ENCODE measurements at regions not wholly inside any gene's neighbourhood (a gene's known extent, or its start where the extent isn't known, plus 50 kb on each side); places are given as distances from the start of the nearest gene placed in this dataset.

DNA sequence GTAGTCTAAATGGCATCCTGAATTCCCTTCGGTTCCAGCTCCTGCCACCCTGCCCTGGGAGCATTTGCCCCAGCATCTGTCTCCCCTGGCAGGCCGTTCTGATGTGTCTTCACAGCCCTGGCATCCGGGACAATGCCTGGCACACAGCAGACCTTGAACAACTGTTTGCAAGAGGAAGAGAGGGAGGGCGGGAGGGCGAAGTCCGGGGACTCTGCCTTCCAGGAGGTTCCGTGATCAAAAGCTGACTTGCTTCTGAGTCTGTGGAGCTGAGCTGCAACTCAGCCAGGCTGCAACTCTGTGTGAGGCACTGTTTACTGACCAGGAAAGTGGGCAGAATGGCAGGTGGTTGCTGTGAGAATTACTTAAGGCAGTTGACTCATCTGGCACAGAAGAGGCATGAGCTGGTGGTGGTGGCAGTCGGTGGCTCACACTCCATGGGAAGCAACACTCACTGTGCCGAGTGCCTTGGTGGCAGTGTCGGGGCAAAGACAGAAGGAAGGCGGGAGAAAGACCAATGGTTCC, 61.1 kb upstream of the DLK1 start:
- no peaks in the 10 kb centered on the region for H4K20me1 ChIP-seq (replicated peaks; ENCODE audit: control insufficient read depth, extremely low read depth, insufficient read depth, low read length)
- ChIA-PET CTCF (interaction anchor here (0.6 to 3.8 kb wide), 7 partner anchors 12 to 235 kb away, joined by 3 to 20 read pairs (median 3); no protein-coding TSS in a partner anchor), POLR2A (interaction anchor here (1.3 kb wide), 1 partner anchor 161 kb away, joined by 3 read pairs; the partner anchor contains the start of gene MEG3)
- intact Hi-C loops (cut with micrococcal nuclease) (no loop called here), dilution Hi-C loops (cut with MboI; ENCODE audit: extremely low pct_ligation_motif_present, low sequenced_read_pairs) (loop anchor here (25.0 kb wide), 1 partner anchor 253 kb away; no protein-coding TSS in a partner anchor)
- TF ChIP-seq MYC (IDR thresholded peaks at IDR 0.05; ENCODE audit: low read depth, low read length) (no peak), EZH2 (IDR thresholded peaks at IDR 0.05; ENCODE audit: borderline replicate concordance, low read depth, low read length, severe bottlenecking) (no peak), GATA2 (IDR thresholded peaks at IDR 0.05; ENCODE audit: insufficient read depth, insufficient read length, low read depth, low read length) (no peak), MAX (IDR thresholded peaks at IDR 0.05; ENCODE audit: insufficient read depth, insufficient read length) (no peak), CTCF (IDR thresholded peaks at IDR 0.05; ENCODE audit: extremely low read depth in 1 of 2, insufficient read depth in 1 of 2, low read depth in 1 of 2, low read length in 2 of 2) (no peak), FOS (IDR thresholded peaks at IDR 0.05; ENCODE audit: borderline replicate concordance, insufficient read depth, low read length) (no peak), JUN (IDR thresholded peaks at IDR 0.05; ENCODE audit: borderline replicate concordance, insufficient read depth, insufficient read length, low read depth) (no peak), POLR2AphosphoS5 (IDR thresholded peaks at IDR 0.05; ENCODE audit: insufficient read depth, low read depth, low read length) (no peak), POLR2A (IDR thresholded peaks at IDR 0.05; ENCODE audit: low read depth, low read length) (no peak)
- no peaks in the 10 kb centered on the region for H3K36me3 ChIP-seq (ENCODE audit: control insufficient read depth in 2 of 2, extremely low read depth in 1 of 2, insufficient read depth in 2 of 2, low read length in 2 of 2)
- peaks cover 0 to 2% of the 10 kb centered on the region in 2 experiments for H3K27me3 ChIP-seq (ENCODE audit: control insufficient read depth in 2 of 2, insufficient read depth in 2 of 2, low read length in 2 of 2)
- no peak overlapping the region for H2AFZ ChIP-seq (ENCODE audit: low read depth, low read length)
- H3K79me2 ChIP-seq (ENCODE audit: control insufficient read depth, insufficient read depth, low read length): no peaks in the 10 kb centered on the region
- no peak for FAIRE-seq
- no peak overlapping the region for H3K4me2 ChIP-seq (ENCODE audit: insufficient read depth, low read length)
- DNase-seq (ENCODE audit: low read depth, low spot score): no peak
- H3K9me3 ChIP-seq (replicated peaks; ENCODE audit: control insufficient read depth, insufficient read depth, low read length): no peaks in the 10 kb centered on the region
- BruUV-seq (replicated peaks): no TSS peak
- no peak overlapping the region for H3K4me3 ChIP-seq (replicated peaks in 1 of 3; ENCODE audit: insufficient read depth in 1 of 3, low read depth in 1 of 3, low read length in 3 of 3)
- H3K9ac ChIP-seq (replicated peaks; ENCODE audit: extremely low read depth, insufficient read depth, low read length): no peak overlapping the region
- no peaks in the 10 kb centered on the region for H3K9me1 ChIP-seq (replicated peaks; ENCODE audit: control insufficient read depth, extremely low read depth, insufficient read depth, low read length)
- no peak overlapping the region for H3K27ac ChIP-seq (ENCODE audit: insufficient read depth, low read depth, low read length)
- H3K4me1 ChIP-seq (ENCODE audit: control insufficient read depth, extremely low read depth, insufficient read depth, low read length): peaks cover 6% of the 10 kb centered on the region
